K562 (cell line): ENCODE measurements at regions not wholly inside any gene's neighbourhood (a gene's known extent, or its start where the extent isn't known, plus 50 kb on each side); places are given as distances from the start of the nearest gene placed in this dataset.
A peak's percentile ranks its signal among the peaks of the same experiment; 100 is the strongest.

Experiments
- ARNT ChIP-seq, 2 experiments: fragments of 450-650 bp; IDR thresholded peaks; 2 replicates each; pipeline ENCODE4 v1.6.1; 2016; ENCODE audit warnings: mild to moderate bottlenecking in 1 of 2
- BCOR ChIP-seq: fragments of 450-650 bp; IDR thresholded peaks from 2 replicates; pipeline ENCODE4 v1.6.1; 2016
- E2F3 ChIP-seq: fragments of 250-450 bp; sonication (Bioruptor Pico); IDR thresholded peaks from 2 replicates; pipeline ENCODE4 v1.4.0; 2020; ENCODE audit warnings: mild to moderate bottlenecking
- FOXJ2 ChIP-seq: fragments of 200-800 bp; sonication (Bioruptor generic); IDR thresholded peaks from 2 replicates; pipeline ENCODE4 v1.6.1; 2016; ENCODE audit warnings: missing genetic modification characterization, missing compliant biosample characterization
- HOXB6 ChIP-seq: fragments of 250-450 bp; sonication (Bioruptor Pico); IDR thresholded peaks from 2 replicates; pipeline ENCODE4 v1.5.1; 2022; ENCODE audit warnings: mild to moderate bottlenecking, borderline replicate concordance
- JUNB ChIP-seq: fragments of 450-650 bp; formaldehyde crosslinking; conservative IDR thresholded peaks from 2 replicates; pipeline ENCODE4 v1.4.0; 2020; ENCODE audit warnings: mild to moderate bottlenecking
- MAFK ChIP-seq: IDR thresholded peaks from 2 replicates; pipeline ENCODE4 v1.6.1; 2011; ENCODE audit warnings: low read length, improper control_type of control experiment
- MEIS2 ChIP-seq: fragments of 450-650 bp; IDR thresholded peaks from 2 replicates; pipeline ENCODE4 v1.6.1; 2014; ENCODE audit warnings: mild to moderate bottlenecking; ENCODE audit not compliant: partially characterized antibody
- NFE2L1 ChIP-seq: fragments of 450-650 bp; IDR thresholded peaks from 2 replicates; pipeline ENCODE4 v1.6.1; 2016; ENCODE audit warnings: missing genetic modification characterization, low read depth, mild to moderate bottlenecking, missing compliant biosample characterization, moderate library complexity, borderline replicate concordance
- OTX1 ChIP-seq: fragments of 450-650 bp; formaldehyde crosslinking; IDR thresholded peaks from 2 replicates; pipeline ENCODE4 v1.4.0; 2022; ENCODE audit warnings: mild to moderate bottlenecking
- PHF20 ChIP-seq: fragments of 450-650 bp; IDR thresholded peaks from 2 replicates; pipeline ENCODE4 v1.6.1; 2018; ENCODE audit not compliant: partially characterized antibody
- RFX5 ChIP-seq: IDR thresholded peaks from 2 replicates; pipeline ENCODE4 v1.6.1; 2011; ENCODE audit warnings: low read depth, mild to moderate bottlenecking, improper control_type of control experiment, low read length
- SUPT5H ChIP-seq: fragments of 450-650 bp; IDR thresholded peaks from 2 replicates; pipeline ENCODE4 v1.6.1; 2016
- TF ChIP-seq, protein P1 (sequence below): sonication (generic); IDR thresholded peaks from 2 replicates; pipeline ENCODE4 v1.6.1; 2016
- TF ChIP-seq, protein P2 (sequence below): fragments of 450-650 bp; IDR thresholded peaks from 2 replicates; pipeline ENCODE4 v1.6.1; 2017; ENCODE audit warnings: antibody characterized with exemption
- TF ChIP-seq, protein P3 (sequence below), 2 experiments: fragments of 450-650 bp in 1 of 2; sonication (generic) in 1 of 2; formaldehyde crosslinking in 1 of 2; IDR thresholded peaks; 2 replicates each; pipeline versions ENCODE4 v1.7.1 to v1.9.0; 2016 to 2022; ENCODE audit warnings: inconsistent platforms in 1 of 2, mild to moderate bottlenecking in 1 of 2, missing genetic modification reagents in 1 of 2

DNA sequence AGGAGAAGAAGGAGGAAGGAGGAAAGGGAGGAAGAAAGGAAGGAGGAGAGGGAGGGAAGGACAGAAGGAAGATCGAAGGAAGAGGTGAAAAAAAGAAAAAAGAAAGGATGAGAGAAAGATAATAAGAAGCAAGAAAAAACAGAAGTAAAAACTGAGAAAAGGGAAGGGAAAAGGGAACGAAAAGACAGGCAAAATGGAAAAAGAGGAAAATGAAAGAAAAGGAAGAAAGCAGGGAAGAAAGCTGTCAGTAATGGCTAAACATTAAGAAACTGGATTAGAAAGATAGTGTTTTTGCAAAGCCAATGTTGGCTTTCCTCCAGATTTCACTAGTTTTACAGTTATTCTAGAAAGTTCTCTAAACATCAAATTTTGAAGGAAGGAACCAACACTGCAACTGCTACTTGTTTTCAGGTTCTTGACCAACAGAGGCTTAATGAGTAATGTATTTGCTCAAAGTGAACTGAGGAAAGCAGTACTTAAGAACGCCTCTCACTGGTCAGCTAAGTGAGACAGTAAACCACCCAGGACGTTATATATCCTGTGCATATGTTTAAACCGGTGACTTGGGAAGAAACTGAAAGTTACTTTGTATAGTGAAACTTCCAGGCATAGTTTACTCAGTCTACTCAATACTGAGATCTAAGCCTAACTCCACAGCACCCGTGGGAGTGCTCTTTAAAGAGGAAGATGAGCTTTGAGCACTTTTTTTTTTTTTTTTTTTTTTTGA is 286.2 kb upstream of the TRIB2 start (continued):
- TF ChIP-seq PHF20 (no peak), ARNT (IDR thresholded peaks at IDR 0.05) (0 out of 4 replicates have a peak, but pooled peaks of 1 of the 2 experiments have one; percentile 34), SUPT5H (0 out of 2 replicates have a peak, but pooled peaks have one; percentile 24), JUNB (no peak), NFE2L1 (tag) (no peak), FOXJ2 (tag) (0 out of 2 replicates have a peak, but pooled peaks have one; percentile 32), HOXB6 (CRISPR knock-in tag) (no peak), OTX1 (CRISPR knock-in tag) (peak; percentile 93), RFX5 (no peak), MEIS2 (peak; percentile 7), MAFK (no peak), E2F3 (no peak), BCOR (peak; percentile 10; the same call in 1 of the 2 replicates)
- TF ChIP-seq, protein P1, sequence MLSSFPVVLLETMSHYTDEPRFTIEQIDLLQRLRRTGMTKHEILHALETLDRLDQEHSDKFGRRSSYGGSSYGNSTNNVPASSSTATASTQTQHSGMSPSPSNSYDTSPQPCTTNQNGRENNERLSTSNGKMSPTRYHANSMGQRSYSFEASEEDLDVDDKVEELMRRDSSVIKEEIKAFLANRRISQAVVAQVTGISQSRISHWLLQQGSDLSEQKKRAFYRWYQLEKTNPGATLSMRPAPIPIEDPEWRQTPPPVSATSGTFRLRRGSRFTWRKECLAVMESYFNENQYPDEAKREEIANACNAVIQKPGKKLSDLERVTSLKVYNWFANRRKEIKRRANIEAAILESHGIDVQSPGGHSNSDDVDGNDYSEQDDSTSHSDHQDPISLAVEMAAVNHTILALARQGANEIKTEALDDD, result peak; percentile 66; the same call in 1 of the 2 replicates
- TF ChIP-seq, protein P2, sequence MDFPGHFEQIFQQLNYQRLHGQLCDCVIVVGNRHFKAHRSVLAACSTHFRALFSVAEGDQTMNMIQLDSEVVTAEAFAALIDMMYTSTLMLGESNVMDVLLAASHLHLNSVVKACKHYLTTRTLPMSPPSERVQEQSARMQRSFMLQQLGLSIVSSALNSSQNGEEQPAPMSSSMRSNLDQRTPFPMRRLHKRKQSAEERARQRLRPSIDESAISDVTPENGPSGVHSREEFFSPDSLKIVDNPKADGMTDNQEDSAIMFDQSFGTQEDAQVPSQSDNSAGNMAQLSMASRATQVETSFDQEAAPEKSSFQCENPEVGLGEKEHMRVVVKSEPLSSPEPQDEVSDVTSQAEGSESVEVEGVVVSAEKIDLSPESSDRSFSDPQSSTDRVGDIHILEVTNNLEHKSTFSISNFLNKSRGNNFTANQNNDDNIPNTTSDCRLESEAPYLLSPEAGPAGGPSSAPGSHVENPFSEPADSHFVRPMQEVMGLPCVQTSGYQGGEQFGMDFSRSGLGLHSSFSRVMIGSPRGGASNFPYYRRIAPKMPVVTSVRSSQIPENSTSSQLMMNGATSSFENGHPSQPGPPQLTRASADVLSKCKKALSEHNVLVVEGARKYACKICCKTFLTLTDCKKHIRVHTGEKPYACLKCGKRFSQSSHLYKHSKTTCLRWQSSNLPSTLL, result 0 out of 2 replicates have a peak, but pooled peaks have one; percentile 49
- TF ChIP-seq, protein P3, sequence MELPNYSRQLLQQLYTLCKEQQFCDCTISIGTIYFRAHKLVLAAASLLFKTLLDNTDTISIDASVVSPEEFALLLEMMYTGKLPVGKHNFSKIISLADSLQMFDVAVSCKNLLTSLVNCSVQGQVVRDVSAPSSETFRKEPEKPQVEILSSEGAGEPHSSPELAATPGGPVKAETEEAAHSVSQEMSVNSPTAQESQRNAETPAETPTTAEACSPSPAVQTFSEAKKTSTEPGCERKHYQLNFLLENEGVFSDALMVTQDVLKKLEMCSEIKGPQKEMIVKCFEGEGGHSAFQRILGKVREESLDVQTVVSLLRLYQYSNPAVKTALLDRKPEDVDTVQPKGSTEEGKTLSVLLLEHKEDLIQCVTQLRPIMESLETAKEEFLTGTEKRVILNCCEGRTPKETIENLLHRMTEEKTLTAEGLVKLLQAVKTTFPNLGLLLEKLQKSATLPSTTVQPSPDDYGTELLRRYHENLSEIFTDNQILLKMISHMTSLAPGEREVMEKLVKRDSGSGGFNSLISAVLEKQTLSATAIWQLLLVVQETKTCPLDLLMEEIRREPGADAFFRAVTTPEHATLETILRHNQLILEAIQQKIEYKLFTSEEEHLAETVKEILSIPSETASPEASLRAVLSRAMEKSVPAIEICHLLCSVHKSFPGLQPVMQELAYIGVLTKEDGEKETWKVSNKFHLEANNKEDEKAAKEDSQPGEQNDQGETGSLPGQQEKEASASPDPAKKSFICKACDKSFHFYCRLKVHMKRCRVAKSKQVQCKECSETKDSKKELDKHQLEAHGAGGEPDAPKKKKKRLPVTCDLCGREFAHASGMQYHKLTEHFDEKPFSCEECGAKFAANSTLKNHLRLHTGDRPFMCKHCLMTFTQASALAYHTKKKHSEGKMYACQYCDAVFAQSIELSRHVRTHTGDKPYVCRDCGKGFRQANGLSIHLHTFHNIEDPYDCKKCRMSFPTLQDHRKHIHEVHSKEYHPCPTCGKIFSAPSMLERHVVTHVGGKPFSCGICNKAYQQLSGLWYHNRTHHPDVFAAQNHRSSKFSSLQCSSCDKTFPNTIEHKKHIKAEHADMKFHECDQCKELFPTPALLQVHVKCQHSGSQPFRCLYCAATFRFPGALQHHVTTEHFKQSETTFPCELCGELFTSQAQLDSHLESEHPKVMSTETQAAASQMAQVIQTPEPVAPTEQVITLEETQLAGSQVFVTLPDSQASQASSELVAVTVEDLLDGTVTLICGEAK (IDR thresholded peaks at IDR 0.05), result peak; percentile 44; the same call in 1 of the 2 replicates
- TF ChIP-seq, protein P3 (CRISPR knock-in tag; IDR thresholded peaks at IDR 0.05), result no peak
